K562 (cell line): ENCODE measurements at regions not wholly inside any gene's neighbourhood (a gene's known extent, or its start where the extent isn't known, plus 50 kb on each side); places are given as distances from the start of the nearest gene placed in this dataset.

Experiments used
- ATAC-seq: fragments of 200-7000 bp; cut with Tn5 transposase; 3 replicates; pipeline ENCODE4 v1.9.1; 2020; ENCODE audit warnings: moderate library complexity
- BruUV-seq: library from RNA; stranded (reverse); fragments of 400-500 nt; replicated peaks from 2 replicates; lab custom pipeline; 2021; lab: Mats Ljungman, UMichigan
- CTCF ChIA-PET: fragments of 300-600 bp; formaldehyde crosslinking; extraction: SDS; loops from one replicate; lab custom pipeline; 2021; ENCODE audit warnings: low intra/inter-chr PET ratio; lab: Yijun Ruan, JAX
- POLR2A ChIA-PET: fragments of 300-600, 350-650 bp; sonication (Branson Sonifier 250); formaldehyde crosslinking; extraction: SDS; loops from one replicate; lab custom pipeline; 2021; ENCODE audit warnings: antibody characterized with exemption, inconsistent platforms; lab: Yijun Ruan, JAX
- DNase-seq, 4 experiments: peaks; one replicate each; pipeline versions ENCODE4 v3.0.0 to v3.0.0-alpha.2; 2011 to 2018; ENCODE audit warnings: low spot score in 3 of 4, mixed read lengths in 3 of 4; ENCODE audit errors: extremely low read depth in 1 of 4
- FAIRE-seq: peaks from 2 replicates; lab custom pipeline; 2011; peaks lifted over from hg19 to GRCh38; lab: Jason Lieb, UNC
- H2AFZ ChIP-seq: 2 replicates; pipeline ENCODE4 v1.6.0; 2011; ENCODE audit warnings: low read depth, low read length, control low read depth, inconsistent platforms
- H3K27ac ChIP-seq: fragments of 200-600 bp; 3 replicates; pipeline ENCODE4 v1.8.0; 2011; ENCODE audit warnings: low read depth, mild to moderate bottlenecking, control low read depth, inconsistent platforms, low read length, moderate library complexity, mixed read lengths; ENCODE audit errors: extremely low read depth
- H3K27me3 ChIP-seq, 2 experiments: fragments of 300-600 bp in 1 of 2; 2 replicates in 1 of 2; 3 replicates in 1 of 2; pipeline versions ENCODE4 v1.6.0 to v1.8.0; 2011; ENCODE audit warnings: inconsistent platforms in 2 of 2, low read length in 2 of 2, mild to moderate bottlenecking in 1 of 2, mixed read lengths in 1 of 2, moderate library complexity in 1 of 2; ENCODE audit not compliant: control insufficient read depth in 2 of 2, insufficient read depth in 2 of 2
- H3K36me3 ChIP-seq: fragments of 300-600 bp; 3 replicates; pipeline ENCODE4 v1.8.0; 2011; ENCODE audit warnings: mild to moderate bottlenecking, low read length, inconsistent platforms; ENCODE audit not compliant: control insufficient read depth, insufficient read depth
- H3K4me1 ChIP-seq, 2 experiments: fragments of 200-600 bp in 1 of 2; replicated peaks in 1 of 2; 2 replicates in 1 of 2; 3 replicates in 1 of 2; pipeline versions ENCODE4 v1.5.1 to v1.8.0; 2011; ENCODE audit warnings: inconsistent platforms in 2 of 2, low read length in 2 of 2, mild to moderate bottlenecking in 1 of 2, mixed read lengths in 1 of 2, moderate library complexity in 1 of 2; ENCODE audit not compliant: control insufficient read depth in 2 of 2, insufficient read depth in 2 of 2
- H3K4me2 ChIP-seq: 2 replicates; pipeline ENCODE4 v1.6.1; 2011; ENCODE audit warnings: low read length, control low read depth, inconsistent platforms, mixed read lengths; ENCODE audit not compliant: insufficient read depth
- H3K4me3 ChIP-seq: fragments of 200-600 bp; sonication (generic), shearing (Covaris generic); 2 replicates; pipeline ENCODE4 v1.5.1; 2016; ENCODE audit warnings: control low read depth, inconsistent platforms
- H3K79me2 ChIP-seq: fragments of 200-600 bp; 3 replicates; pipeline ENCODE4 v1.8.0; 2011; ENCODE audit warnings: low read length, inconsistent platforms; ENCODE audit not compliant: control insufficient read depth, insufficient read depth
- H3K9ac ChIP-seq, 2 experiments: 2 replicates each; pipeline versions ENCODE4 v1.6.0 to v1.6.1; 2011; ENCODE audit warnings: low read depth in 2 of 2, low read length in 2 of 2, control low read depth in 1 of 2, inconsistent platforms in 1 of 2, mild to moderate bottlenecking in 1 of 2, mixed read lengths in 1 of 2; ENCODE audit not compliant: insufficient read depth in 1 of 2
- H3K9me1 ChIP-seq: one replicate; pipeline ENCODE4 v1.6.0; 2011; ENCODE audit warnings: inconsistent platforms, mild to moderate bottlenecking, low read length, moderate library complexity; ENCODE audit not compliant: control insufficient read depth, insufficient read depth
- H3K9me3 ChIP-seq: replicated peaks from 2 replicates; pipeline ENCODE4 v1.5.1; 2011; ENCODE audit warnings: low read depth, low read length, inconsistent platforms; ENCODE audit not compliant: control insufficient read depth, insufficient read depth
- H4K20me1 ChIP-seq: replicated peaks from 2 replicates; pipeline ENCODE4 v1.6.1; 2011; ENCODE audit warnings: low read length, inconsistent platforms, mixed read lengths; ENCODE audit not compliant: control insufficient read depth, insufficient read depth
- PML ChIP-seq: IDR thresholded peaks from 2 replicates; pipeline ENCODE4 v1.6.1; 2012; ENCODE audit warnings: low read length, inconsistent platforms
- RBM25 ChIP-seq: fragments of 200-400 bp; formaldehyde crosslinking; IDR thresholded peaks from 2 replicates; pipeline ENCODE4 v1.6.1; 2018; ENCODE audit warnings: low read length, low read depth, moderate library complexity; ENCODE audit not compliant: severe bottlenecking
- ZFP36 ChIP-seq: fragments of 150-350 bp; IDR thresholded peaks from 2 replicates; pipeline ENCODE4 v1.6.1; 2018; ENCODE audit warnings: low read length, low read depth; ENCODE audit not compliant: partially characterized antibody
- WGBS: fragments of 100-300 bp; shearing (Covaris generic); methylation state at CpG from one replicate; pipeline ENCODE4 v1.1.6; 2016; ENCODE audit warnings: low coverage, mixed read lengths; ENCODE audit not compliant: insufficient coverage; ENCODE audit errors: missing lambda C conversion rate; 5-methylcytosine and 5-hydroxymethylcytosine counted together
- in situ Hi-C: fragments of 300-500 bp; cut with MboI; formaldehyde crosslinking; loops from 4 replicates; pipeline ENCODE4 v1.15.0; 2018; ENCODE audit warnings: inconsistent platforms, mixed read lengths
- intact Hi-C: fragments of 100-400 bp; cut with micrococcal nuclease; formaldehyde crosslinking; loops from 2 replicates; pipeline ENCODE4 v1.14.2; 2022
- TF ChIP-seq, protein P1 (sequence below), 3 experiments: IDR thresholded peaks in 2 of 3; conservative IDR thresholded peaks in 1 of 3; 2 replicates each; pipeline ENCODE4 v1.5.1; 2011 to 2012; ENCODE audit warnings: low read length in 3 of 3, mild to moderate bottlenecking in 3 of 3, control low read depth in 2 of 3, improper control_type of control experiment in 1 of 3, inconsistent platforms in 1 of 3, low read depth in 1 of 3, mixed read lengths in 1 of 3, moderate library complexity in 1 of 3; ENCODE audit not compliant: insufficient read depth in 2 of 3

DNA sequence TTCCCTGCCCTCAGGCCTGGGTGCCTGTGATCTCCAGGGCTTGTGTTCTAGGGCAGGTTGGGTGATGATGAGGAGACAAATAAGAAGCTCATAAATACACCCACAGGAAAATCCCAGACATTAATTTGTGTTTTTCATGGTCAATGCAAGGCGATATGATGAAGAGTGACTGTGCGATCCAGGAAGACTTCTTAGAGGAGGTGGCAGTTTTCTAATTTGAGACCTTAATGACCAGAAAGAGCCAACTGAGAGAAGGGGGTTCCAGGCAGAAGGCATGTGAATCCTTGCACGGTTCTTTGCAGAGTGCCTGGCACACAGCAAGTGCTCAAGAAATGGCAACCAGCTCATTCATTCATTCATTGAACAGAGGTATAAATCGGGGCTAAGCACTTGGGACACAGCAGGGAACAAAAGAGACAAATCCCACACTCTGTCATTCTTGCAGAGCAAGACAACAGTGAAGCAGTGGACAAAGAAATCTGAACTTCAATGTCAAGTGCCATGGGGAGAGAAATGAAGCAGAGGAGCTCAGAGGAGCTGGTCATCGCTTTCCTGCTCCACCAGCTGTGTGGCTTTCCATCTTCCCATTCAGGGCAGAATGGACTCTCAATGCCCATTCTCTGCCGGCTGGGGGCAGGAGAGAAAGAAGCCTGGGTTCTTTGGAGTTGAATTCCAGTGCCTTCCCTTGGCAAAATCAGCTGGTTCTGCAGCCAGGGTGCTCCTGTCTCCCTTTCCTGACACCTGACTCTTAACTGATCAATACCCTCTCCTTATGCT, 128.3 kb downstream of the AACS start:
- FAIRE-seq (no peak), ATAC-seq (no peak), DNase-seq (no peak)
- WGBS = 10% methylated on average over 6 of the region's 6 CpGs
- no peak overlapping the region for H3K4me3 ChIP-seq
- no peaks in the 10 kb centered on the region for H3K9me1 ChIP-seq
- intact Hi-C loops (no loop called here), in situ Hi-C loops (no loop called here)
- H3K79me2 ChIP-seq = no peaks in the 10 kb centered on the region
- ChIA-PET CTCF (no interaction called here), POLR2A (interaction anchor here (0.6 to 0.8 kb wide), 3 partner anchors 23 to 1594 kb away, joined by 3 to 5 read pairs (median 5); no protein-coding TSS in a partner anchor)
- BruUV-seq = no TSS peak
- H3K4me1 ChIP-seq = no peaks in the 10 kb centered on the region; a peak in 1 of 5 replicates
- H4K20me1 ChIP-seq = peaks cover 4% of the 10 kb centered on the region; the same call in 1 of the 2 replicates
- H3K36me3 ChIP-seq = no peaks in the 10 kb centered on the region
- H3K9me3 ChIP-seq = no peaks in the 10 kb centered on the region
- peaks cover 8 to 32% of the 10 kb centered on the region in 2 experiments; a peak in 4 of 5 replicates for H3K27me3 ChIP-seq
- no peak overlapping the region for H2AFZ ChIP-seq
- H3K27ac ChIP-seq = no peak overlapping the region
- TF ChIP-seq, protein P1, sequence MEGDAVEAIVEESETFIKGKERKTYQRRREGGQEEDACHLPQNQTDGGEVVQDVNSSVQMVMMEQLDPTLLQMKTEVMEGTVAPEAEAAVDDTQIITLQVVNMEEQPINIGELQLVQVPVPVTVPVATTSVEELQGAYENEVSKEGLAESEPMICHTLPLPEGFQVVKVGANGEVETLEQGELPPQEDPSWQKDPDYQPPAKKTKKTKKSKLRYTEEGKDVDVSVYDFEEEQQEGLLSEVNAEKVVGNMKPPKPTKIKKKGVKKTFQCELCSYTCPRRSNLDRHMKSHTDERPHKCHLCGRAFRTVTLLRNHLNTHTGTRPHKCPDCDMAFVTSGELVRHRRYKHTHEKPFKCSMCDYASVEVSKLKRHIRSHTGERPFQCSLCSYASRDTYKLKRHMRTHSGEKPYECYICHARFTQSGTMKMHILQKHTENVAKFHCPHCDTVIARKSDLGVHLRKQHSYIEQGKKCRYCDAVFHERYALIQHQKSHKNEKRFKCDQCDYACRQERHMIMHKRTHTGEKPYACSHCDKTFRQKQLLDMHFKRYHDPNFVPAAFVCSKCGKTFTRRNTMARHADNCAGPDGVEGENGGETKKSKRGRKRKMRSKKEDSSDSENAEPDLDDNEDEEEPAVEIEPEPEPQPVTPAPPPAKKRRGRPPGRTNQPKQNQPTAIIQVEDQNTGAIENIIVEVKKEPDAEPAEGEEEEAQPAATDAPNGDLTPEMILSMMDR (IDR thresholded peaks at IDR 0.05 in 2 of 3, conservative IDR thresholded peaks at IDR 0.05 in 1 of 3; ENCODE audit: insufficient read depth in 2 of 3, low read depth in 1 of 3, low read length in 3 of 3) = 0 out of 6 replicates have a peak, but pooled peaks of 1 of the 3 experiments have one; percentile 9
- peak; percentile 40 for TF ChIP-seq RBM25
- TF ChIP-seq PML = no peak
- peak; percentile 76 for TF ChIP-seq ZFP36
- no peak overlapping the region for H3K9ac ChIP-seq
- H3K4me2 ChIP-seq = no peak overlapping the region
